ENCODE measurements at regions not wholly inside any gene's neighbourhood (a gene's known extent, or its start where the extent isn't known, plus 50 kb on each side); places are given as distances from the start of the nearest gene placed in this dataset.

DNA sequence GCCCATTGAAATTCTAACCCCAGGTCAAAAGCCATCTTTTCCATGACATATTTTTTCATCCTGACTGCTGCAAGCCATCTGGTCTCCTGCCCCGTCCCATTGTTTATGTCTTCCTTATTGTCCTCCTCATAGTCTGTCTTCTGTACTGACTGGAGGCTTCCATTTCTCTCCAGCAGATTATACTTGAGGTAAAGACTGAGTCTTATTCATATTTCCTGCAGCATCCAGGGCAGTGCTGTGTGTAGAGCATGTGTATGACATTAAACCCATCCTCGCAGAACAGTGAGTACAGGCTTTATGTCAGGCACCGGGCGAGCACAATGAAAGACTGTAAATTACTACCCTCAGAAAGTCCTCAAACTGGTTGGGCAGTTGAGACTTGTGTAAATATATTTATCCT lies 275.1 kb downstream of the C4orf33 start:
- DNase-seq, result no peak
- Mint-ChIP-seq H3K4me3 (no peak overlapping the region), H3K27ac (no peak overlapping the region), H3K4me1 (no peaks in the 10 kb centered on the region), H3K9me3 (no peaks in the 10 kb centered on the region), H3K36me3 (no peaks in the 10 kb centered on the region), H3K27me3 (ENCODE audit: low read depth in 3 of 3) (peaks cover 3 to 4% (median 3%) of the 10 kb centered on the region in 3 donors)

DNA sequence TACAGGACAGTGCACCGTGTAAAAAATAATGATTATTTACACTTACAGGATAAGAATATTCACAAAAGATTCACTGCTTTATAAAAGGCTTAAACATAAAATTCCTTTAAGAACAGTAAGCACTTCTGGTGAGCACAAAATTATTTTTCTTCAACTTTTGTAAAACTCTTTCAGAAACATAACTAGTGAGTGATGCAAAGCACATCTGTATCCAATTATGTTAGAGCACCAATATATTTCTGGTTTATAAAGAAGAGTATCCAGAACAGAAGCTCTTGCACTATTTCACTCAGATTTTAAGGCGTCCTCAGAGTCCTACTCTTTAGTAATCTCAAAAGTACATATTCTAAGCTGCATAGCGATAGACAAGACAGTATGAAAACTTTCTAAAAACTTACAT lies 276.0 kb downstream of the C4orf33 start:
- Mint-ChIP-seq H3K27ac (no peak overlapping the region), H3K27me3 (ENCODE audit: low read depth in 3 of 3) (peaks cover 2 to 4% (median 3%) of the 10 kb centered on the region in 3 donors), H3K4me1 (no peaks in the 10 kb centered on the region), H3K9me3 (peaks cover 0 to 2% (median 0%) of the 10 kb centered on the region in 6 donors), H3K4me3 (no peak overlapping the region), H3K36me3 (no peaks in the 10 kb centered on the region)
- no peak for DNase-seq

DNA sequence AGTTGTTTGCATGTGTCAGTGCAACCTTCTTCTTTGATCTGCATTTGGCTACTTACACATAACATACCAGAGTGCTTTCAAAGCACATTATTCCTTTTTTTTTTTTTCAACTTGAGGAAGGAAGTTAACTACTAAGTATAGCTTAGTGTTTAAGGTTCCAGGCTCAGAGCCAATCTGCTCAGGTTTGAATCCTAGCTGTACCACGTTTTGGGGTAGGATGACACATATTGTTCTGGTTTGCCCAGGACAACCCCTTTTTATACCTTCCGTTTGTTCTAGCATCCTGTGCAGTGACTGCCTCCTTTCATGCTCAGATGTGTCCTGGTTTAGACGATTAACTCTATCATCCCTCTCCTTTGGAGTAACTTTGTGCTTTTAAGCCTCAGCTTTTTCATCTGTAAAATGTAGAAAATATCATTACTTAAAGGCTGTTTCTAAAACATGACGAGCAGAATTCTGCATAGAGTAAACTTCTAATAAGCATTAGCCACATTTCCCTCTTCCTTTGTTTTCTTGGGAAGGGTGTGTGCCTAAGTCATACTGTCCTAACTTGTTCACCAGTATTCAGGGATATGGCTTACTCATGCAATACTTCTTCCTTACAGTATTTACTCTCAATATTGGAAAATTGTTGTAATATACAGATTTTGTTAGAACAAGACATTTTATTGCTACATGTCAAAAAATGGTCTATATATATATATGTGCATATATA lies 281.3 kb downstream of the C4orf33 start:
- H3K9me3 Mint-ChIP-seq, result peaks cover 0 to 4% (median 0%) of the 10 kb centered on the region in 6 donors

DNA sequence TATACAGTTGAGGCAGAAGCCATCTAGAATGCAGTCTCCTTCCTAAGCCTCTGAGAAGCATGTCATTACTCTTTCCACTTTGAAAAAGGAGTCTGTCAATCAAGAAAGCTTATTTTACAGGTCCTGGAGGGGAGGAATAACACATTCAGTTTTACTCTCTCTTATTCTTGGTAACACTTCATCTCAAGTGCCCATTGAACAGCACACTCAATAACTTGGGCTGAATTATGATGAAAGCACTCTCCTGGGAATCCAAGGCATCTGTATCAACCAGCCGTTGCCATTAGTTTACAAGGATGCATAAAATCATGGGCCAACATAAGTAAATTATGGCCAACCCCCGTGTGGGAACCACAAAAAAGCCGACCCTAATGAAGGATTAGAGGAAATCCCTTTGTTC lies 282.4 kb downstream of the C4orf33 start:
- no peaks in the 10 kb centered on the region for H3K36me3 Mint-ChIP-seq

More for the DNA sequence above, 281.3 kb downstream of the C4orf33 start:
- Mint-ChIP-seq H3K4me1 (no peaks in the 10 kb centered on the region), H3K4me3 (no peak overlapping the region), H3K36me3 (no peaks in the 10 kb centered on the region), H3K27ac (no peak overlapping the region), H3K27me3 (ENCODE audit: low read depth in 3 of 3) (peaks cover 2 to 13% (median 4%) of the 10 kb centered on the region in 3 donors)
- DNase-seq, result no peak

DNA sequence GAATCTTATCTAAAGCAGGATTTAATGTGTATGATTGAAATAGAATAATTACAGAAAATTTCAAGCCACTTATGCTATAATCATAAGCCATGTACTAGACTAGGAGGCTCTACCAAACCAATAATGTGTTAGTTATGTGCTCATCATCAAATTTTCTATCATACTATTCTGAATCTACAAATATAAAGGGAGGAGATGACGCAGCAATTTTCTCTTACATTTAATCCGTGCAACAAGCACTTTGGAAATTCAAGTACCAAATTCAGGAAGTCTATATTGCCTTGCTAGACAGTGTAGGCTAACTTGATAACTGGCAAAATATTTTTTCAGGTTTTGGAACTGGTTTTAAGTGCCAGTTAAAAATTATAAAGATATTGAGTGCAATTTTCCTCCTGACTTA lies 283.5 kb downstream of the C4orf33 start:
- no peak for DNase-seq

More for the DNA sequence above, 282.4 kb downstream of the C4orf33 start:
- peaks cover 2 to 13% (median 4%) of the 10 kb centered on the region in 3 donors for H3K27me3 Mint-ChIP-seq (ENCODE audit: low read depth in 3 of 3)
- H3K27ac Mint-ChIP-seq, result no peak overlapping the region
- H3K9me3 Mint-ChIP-seq, result peaks cover 0 to 4% (median 0%) of the 10 kb centered on the region in 6 donors
- DNase-seq, result no peak
- no peak overlapping the region for H3K4me3 Mint-ChIP-seq
- H3K4me1 Mint-ChIP-seq, result no peaks in the 10 kb centered on the region

DNA sequence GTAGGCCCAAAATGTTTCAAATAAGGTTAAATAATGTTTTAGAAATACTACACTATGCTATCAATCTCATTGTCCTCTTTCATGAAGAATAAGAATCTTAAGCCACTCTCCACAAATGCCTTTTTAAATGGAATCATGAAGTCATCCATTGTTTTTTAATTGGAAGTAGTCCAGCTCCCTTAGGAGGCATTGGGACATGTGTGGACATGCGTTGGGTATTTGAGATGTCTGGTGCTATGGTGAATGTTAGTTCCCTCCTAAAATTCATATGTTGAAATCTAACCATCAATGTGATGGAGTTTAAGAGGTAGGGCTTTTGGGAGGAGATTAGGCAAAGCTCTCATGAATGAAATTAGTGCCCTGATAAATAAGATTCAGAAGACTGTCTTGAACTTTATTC lies 289.0 kb downstream of the C4orf33 start:
- H3K27me3 Mint-ChIP-seq (ENCODE audit: low read depth in 3 of 3), result peaks cover 0 to 5% (median 4%) of the 10 kb centered on the region in 3 donors
- H3K9me3 Mint-ChIP-seq, result peaks cover 0 to 4% (median 0%) of the 10 kb centered on the region in 6 donors
- H3K4me3 Mint-ChIP-seq, result no peak overlapping the region
- H3K4me1 Mint-ChIP-seq, result no peaks in the 10 kb centered on the region
- H3K36me3 Mint-ChIP-seq, result no peaks in the 10 kb centered on the region
- H3K27ac Mint-ChIP-seq, result no peak overlapping the region
- no peak for DNase-seq

More for the DNA sequence above, 283.5 kb downstream of the C4orf33 start:
- no peak overlapping the region for H3K4me3 Mint-ChIP-seq
- H3K36me3 Mint-ChIP-seq, result no peaks in the 10 kb centered on the region
- no peak overlapping the region for H3K27ac Mint-ChIP-seq
- peaks cover 2 to 13% (median 4%) of the 10 kb centered on the region in 3 donors for H3K27me3 Mint-ChIP-seq (ENCODE audit: low read depth in 3 of 3)
- no peaks in the 10 kb centered on the region for H3K4me1 Mint-ChIP-seq
- peaks cover 0 to 4% (median 0%) of the 10 kb centered on the region in 6 donors for H3K9me3 Mint-ChIP-seq

DNA sequence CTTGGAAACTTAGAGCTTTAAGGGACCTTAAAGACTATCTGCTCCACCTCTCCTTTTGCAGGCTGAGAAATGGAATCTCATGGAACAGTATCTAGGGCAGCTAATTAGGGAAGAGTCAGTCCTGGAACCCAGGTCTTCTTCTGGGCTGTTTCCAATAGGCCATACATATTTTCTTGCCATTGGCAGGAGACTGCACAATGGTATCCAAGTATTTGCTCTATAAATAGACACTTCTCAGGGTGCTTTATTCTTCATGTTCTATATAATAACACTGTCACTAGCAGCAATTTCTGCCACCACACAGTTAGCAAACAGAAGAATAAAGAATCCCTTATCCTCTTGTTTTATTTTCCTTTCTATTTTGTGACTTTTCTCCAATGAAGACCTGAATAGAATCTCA lies 291.7 kb downstream of the C4orf33 start:
- no peaks in the 10 kb centered on the region for H3K27me3 Mint-ChIP-seq (ENCODE audit: low read depth in 3 of 3)
- DNase-seq, result no peak
- no peaks in the 10 kb centered on the region for H3K36me3 Mint-ChIP-seq
- H3K4me3 Mint-ChIP-seq, result no peak overlapping the region
- H3K9me3 Mint-ChIP-seq, result peaks cover 0 to 5% (median 0%) of the 10 kb centered on the region in 6 donors
- H3K27ac Mint-ChIP-seq, result no peak overlapping the region
- H3K4me1 Mint-ChIP-seq, result no peaks in the 10 kb centered on the region

DNA sequence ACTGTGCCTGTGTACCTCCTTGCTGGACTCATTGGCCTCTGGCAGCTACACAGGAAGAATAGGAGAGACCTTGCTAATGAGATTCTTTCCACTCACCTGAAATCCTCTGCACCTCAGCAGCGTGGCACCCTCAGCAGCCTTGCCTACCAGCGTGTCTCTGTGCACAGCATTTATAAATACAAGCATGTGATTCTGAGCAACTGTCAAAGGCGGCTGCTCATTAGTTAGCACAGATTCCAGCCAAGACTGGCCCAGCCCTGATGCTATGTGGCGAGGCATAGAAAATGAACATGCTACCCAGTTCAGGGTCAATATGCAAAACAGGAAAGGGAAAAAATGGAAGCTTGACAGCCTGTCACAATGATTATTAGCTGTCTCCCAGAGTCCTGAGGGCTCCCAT lies 298.0 kb downstream of the C4orf33 start:
- H3K36me3 Mint-ChIP-seq, result no peaks in the 10 kb centered on the region
- no peak overlapping the region for H3K4me3 Mint-ChIP-seq
- DNase-seq, result no peak
- H3K27me3 Mint-ChIP-seq (ENCODE audit: low read depth in 3 of 3), result no peaks in the 10 kb centered on the region
- peaks cover 0 to 9% (median under 1%) of the 10 kb centered on the region in 6 donors for H3K9me3 Mint-ChIP-seq
- H3K4me1 Mint-ChIP-seq, result no peaks in the 10 kb centered on the region
- H3K27ac Mint-ChIP-seq, result no peak overlapping the region

DNA sequence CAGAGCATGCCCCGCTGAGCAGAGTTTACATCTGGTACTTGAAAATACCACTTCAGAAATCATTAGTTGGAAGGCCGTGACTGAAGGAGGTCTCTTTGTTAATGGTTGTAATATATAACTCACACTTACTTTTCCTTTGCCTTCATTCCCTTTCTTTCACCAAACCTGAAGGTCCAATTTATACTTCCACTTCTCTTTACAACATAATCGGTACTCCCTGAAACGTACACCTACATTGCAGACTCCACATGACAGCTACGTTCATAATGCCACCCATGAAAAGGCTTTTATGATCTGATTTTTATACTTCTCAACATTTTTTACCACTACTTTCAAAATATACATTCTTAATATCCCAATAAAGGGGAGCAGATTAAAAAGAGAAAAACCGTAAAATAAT lies 298.7 kb downstream of the C4orf33 start:
- Mint-ChIP-seq H3K9me3 (peaks cover 0 to 7% (median 5%) of the 10 kb centered on the region in 6 donors), H3K27me3 (ENCODE audit: low read depth in 3 of 3) (no peaks in the 10 kb centered on the region), H3K27ac (no peak overlapping the region), H3K4me1 (no peaks in the 10 kb centered on the region), H3K36me3 (no peaks in the 10 kb centered on the region), H3K4me3 (no peak overlapping the region)
- DNase-seq, result no peak

DNA sequence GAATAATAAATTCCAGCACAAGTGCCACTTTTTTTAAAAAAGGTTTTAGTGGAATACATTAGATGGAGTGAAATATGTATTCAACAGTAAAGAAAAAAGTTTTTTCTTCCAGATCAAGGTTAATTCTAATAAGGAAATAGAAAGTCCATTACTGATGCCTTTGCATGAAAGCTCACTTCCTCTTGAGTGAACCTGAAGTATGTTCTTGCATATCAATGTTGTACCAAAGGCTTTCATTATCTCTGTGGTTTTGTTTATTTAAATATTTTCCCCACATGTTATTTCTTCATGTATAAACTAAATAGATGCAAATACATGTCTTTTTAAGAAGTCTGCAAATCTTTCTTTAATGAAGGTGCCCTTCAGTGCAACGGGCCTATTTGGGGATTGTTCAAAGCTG lies 307.9 kb downstream of the C4orf33 start:
- Mint-ChIP-seq H3K4me1 (no peaks in the 10 kb centered on the region), H3K4me3 (no peak overlapping the region), H3K27ac (no peak overlapping the region), H3K9me3 (peaks cover 0 to 18% (median 10%) of the 10 kb centered on the region in 6 donors), H3K36me3 (no peaks in the 10 kb centered on the region), H3K27me3 (ENCODE audit: low read depth in 3 of 3) (no peaks in the 10 kb centered on the region)
- DNase-seq, result no peak

DNA sequence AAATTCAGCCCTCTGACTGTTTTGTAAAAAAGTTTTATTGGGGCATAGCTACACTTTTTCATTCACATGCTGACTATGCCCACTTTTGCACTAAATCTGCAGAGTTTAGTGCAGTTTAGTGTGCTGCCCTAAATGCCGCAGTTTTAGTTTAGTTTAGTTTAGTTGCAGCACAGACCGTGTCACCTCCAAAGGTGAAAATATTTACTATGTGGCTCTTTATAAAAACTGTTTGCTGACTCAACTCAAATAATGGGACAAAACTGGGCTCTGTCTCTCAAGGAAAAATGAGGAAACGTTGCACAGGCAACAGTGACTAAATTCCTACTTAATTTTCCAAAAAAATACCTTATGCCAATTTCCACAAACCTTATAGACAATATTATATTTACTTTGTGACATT lies 314.2 kb downstream of the C4orf33 start:
- H3K9me3 Mint-ChIP-seq, result peaks cover 0 to 2% (median 0%) of the 10 kb centered on the region in 6 donors
- peaks cover 0 to 3% (median 0%) of the 10 kb centered on the region in 3 donors for H3K27me3 Mint-ChIP-seq (ENCODE audit: low read depth in 3 of 3)
- no peaks in the 10 kb centered on the region for H3K36me3 Mint-ChIP-seq
- DNase-seq, result no peak
- H3K27ac Mint-ChIP-seq, result no peak overlapping the region
- no peaks in the 10 kb centered on the region for H3K4me1 Mint-ChIP-seq
- no peak overlapping the region for H3K4me3 Mint-ChIP-seq

DNA sequence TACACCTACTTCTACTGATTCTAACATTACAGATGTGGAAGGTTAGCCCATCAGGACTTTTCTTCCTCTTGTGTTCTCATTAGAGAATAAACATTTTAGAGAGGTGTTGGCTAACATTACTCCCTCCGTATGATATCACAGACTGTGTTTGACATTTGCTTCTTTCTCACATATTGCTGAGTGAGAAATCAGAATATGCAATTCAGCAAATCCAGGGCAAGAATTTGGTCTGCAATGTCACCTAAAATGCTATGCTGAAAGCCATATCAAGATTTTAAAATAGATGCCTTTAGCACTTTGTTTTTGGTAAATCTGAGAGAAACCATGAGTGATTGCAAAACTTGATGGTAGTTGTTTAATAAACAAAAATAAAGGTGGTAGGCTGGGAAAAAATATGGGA lies 319.1 kb downstream of the C4orf33 start:
- no peak for DNase-seq
- peaks cover 0 to 3% (median 0%) of the 10 kb centered on the region in 3 donors for H3K36me3 Mint-ChIP-seq
- H3K27me3 Mint-ChIP-seq (ENCODE audit: low read depth in 3 of 3), result peaks cover 0 to 3% (median 0%) of the 10 kb centered on the region in 3 donors
- H3K27ac Mint-ChIP-seq, result no peak overlapping the region
- no peaks in the 10 kb centered on the region for H3K9me3 Mint-ChIP-seq
- no peak overlapping the region for H3K4me3 Mint-ChIP-seq
- H3K4me1 Mint-ChIP-seq, result no peaks in the 10 kb centered on the region

DNA sequence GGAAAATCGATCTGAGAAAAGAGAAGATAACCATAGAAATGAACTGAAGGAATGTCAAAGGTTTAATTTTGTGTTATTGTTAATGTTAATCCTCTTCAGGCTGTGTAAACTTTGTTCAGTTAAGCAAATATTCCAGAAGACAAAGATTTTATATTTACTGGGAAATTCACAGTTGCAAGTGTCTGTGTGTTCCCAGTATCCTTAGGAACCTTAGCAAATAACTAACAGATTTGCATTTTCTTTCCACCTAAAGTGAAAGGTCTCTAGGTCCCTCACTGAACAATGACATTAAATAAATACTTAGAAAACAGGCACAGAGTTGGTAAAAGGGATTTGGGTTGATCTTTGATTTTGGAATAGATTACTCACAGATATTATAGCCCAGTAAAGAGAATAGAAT lies 324.7 kb downstream of the C4orf33 start:
- H3K27me3 Mint-ChIP-seq (ENCODE audit: low read depth in 3 of 3), result peaks cover 1 to 2% (median 2%) of the 10 kb centered on the region in 3 donors
- no peak overlapping the region for H3K4me3 Mint-ChIP-seq
- no peak for DNase-seq
- H3K36me3 Mint-ChIP-seq, result no peaks in the 10 kb centered on the region
- no peaks in the 10 kb centered on the region for H3K4me1 Mint-ChIP-seq
- no peaks in the 10 kb centered on the region for H3K9me3 Mint-ChIP-seq
- no peak overlapping the region for H3K27ac Mint-ChIP-seq

DNA sequence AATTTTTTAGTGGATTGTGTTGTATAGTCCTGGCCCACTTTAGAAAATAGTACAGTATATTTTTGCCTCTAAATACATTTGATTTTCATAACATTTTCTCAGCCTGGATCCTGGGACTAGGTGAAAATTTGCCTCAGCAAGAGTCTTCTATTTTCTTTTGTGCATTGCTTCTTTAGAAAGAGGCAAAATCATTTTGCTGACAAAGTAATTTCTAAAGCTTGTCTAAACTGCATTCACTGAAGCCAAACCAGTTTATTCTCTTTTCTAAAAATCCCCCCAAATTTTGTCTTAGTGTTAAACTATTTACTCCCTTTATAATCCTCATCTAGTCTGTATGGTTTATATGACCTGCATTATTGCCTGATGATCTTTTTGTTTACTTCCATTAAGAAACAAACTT lies 326.3 kb downstream of the C4orf33 start:
- Mint-ChIP-seq H3K36me3 (no peaks in the 10 kb centered on the region), H3K9me3 (no peaks in the 10 kb centered on the region), H3K4me3 (no peak overlapping the region), H3K4me1 (no peaks in the 10 kb centered on the region), H3K27ac (no peak overlapping the region), H3K27me3 (ENCODE audit: low read depth in 3 of 3) (peaks cover 2 to 3% (median 3%) of the 10 kb centered on the region in 3 donors)
- no peak for DNase-seq

DNA sequence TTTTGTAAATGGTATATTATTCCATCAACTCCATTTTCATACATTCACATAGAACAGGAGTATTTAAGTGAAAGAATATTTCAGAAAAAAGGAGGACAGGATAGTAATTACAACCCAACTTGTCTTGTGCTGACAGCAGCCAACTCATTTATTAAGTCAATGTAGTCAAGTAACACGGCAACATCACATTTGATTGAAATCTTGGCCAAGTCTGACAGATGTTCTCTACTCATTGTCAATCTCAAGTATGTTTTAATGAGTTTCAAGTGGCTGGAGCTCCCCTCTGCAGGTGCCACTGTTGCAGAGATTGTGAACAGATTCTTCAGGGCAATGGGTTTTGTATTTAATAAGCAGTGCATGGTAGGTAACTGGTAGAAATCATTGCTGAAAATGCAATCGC lies 332.5 kb downstream of the C4orf33 start:
- peaks cover 0 to 1% (median 0%) of the 10 kb centered on the region in 6 donors for H3K9me3 Mint-ChIP-seq

More for the DNA sequence above, 332.5 kb downstream of the C4orf33 start:
- H3K4me3 Mint-ChIP-seq, result no peak overlapping the region
- H3K36me3 Mint-ChIP-seq, result no peaks in the 10 kb centered on the region
- H3K27ac Mint-ChIP-seq, result no peak overlapping the region
- no peak for DNase-seq
- peaks cover 0 to 3% (median 3%) of the 10 kb centered on the region in 3 donors for H3K27me3 Mint-ChIP-seq (ENCODE audit: low read depth in 3 of 3)
- H3K4me1 Mint-ChIP-seq, result no peaks in the 10 kb centered on the region
